ENCODE measurements at regions not wholly inside any gene's neighbourhood (a gene's known extent, or its start where the extent isn't known, plus 50 kb on each side); places are given as distances from the start of the nearest gene placed in this dataset.
"Not testable (repeated sequence)": the region's sequence is repeated elsewhere in the genome, so short reads cannot be mapped to it uniquely, and the experiment has no call there.

- ATAC-seq = no peak
Measured at GRCh38 chrX:150217609-150218008, 145.5 kb upstream of the MAMLD1 start.

- no peak for ATAC-seq
Measured at GRCh38 chrX:150219374-150220185, 143.5 kb upstream of the MAMLD1 start.

DNA sequence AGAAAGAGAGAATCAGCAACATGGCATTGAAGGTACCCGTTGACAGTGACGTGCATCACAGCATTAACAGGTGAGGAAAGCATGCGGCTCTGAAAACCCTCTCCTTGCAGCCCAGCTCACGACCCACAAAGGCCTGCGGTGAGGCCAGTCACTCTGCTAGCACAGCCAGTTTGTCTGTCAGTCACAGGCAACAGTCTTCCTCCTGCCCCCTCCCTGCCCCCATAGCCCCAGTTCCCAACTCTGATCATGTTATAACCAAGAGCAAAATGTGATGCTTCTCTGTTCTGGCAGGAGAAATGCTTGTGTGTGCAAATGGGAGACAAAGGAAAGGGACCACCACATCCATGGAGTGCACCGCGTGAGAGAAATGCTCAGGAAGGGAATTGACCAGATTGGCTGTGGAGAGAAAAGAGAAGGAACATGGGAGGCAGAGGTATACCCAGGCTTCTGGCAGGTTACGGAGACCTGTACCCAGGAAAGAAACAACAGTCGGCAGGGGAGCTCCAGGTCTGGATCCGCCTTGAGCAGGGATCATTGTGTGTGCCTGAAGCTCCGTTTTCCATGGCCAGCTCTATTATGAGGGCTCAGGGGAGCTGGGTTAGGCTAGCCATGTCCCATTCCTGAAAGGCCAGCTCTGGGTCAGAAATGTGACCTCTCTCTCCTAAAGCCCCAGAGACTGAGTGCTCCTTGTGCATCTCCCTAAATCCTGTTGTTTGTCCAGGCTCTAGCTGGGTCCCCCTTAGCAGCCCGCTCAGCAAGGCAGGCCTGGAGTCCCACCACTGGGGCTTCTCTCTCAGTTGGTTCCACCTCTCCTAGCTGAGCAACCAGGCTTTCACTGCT, 139.7 kb upstream of the MAMLD1 start:
- ATAC-seq = no peak

GRCh38 chrX:150224676-150225075, 138.4 kb upstream of the MAMLD1 start:
- ATAC-seq = no peak

DNA sequence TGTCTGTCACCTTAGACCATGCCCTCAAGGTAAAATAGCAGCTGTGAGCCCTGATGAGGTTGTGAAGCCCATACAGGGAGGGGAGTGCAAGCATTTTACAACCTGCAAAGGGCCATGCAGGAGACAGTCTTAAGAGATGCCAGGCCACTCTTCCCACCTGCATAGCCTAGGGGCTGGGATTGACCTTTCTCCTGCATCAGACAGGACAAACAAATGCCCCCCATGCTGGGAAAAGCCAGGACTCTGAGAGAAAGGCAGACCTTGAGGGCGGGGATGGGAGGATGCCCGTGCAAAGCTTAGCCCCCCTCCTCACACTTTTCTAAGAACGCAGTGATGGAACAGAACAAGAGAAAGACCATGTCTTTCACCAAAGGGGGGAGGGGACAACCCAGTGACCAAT, 137.9 kb upstream of the MAMLD1 start:
- ATAC-seq = no peak

GRCh38 chrX:150225756-150226155, 137.4 kb upstream of the MAMLD1 start:
- no peak for ATAC-seq

- ATAC-seq = no peak
Measured at GRCh38 chrX:150226223-150226965, 136.7 kb upstream of the MAMLD1 start.

DNA sequence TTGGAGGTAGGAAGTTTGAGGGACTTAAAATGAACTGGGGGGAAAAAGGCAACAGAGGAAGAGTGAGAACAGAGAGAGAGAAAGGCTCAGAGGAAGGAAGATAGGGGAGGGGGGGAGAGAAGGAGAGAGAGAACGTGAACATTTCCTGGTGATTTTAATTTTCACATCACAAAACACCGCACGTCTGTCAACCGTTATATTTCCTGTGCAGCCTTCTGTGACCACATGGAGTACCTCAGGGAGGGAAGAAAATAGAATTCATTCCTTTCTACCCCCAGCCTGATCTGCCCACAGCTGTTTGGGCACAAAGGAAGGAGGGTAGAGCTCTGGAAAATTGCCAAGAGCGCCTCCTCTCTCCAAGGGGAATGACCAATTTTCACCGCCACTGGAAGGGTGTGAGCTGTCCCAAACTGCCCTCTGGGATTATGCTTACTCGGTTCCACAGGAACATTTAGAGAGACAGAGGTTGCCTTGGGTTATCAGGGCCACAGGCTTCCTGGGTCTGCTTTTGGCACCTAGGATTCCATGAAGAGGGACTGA, 135.7 kb upstream of the MAMLD1 start:
- ATAC-seq = no peak

DNA sequence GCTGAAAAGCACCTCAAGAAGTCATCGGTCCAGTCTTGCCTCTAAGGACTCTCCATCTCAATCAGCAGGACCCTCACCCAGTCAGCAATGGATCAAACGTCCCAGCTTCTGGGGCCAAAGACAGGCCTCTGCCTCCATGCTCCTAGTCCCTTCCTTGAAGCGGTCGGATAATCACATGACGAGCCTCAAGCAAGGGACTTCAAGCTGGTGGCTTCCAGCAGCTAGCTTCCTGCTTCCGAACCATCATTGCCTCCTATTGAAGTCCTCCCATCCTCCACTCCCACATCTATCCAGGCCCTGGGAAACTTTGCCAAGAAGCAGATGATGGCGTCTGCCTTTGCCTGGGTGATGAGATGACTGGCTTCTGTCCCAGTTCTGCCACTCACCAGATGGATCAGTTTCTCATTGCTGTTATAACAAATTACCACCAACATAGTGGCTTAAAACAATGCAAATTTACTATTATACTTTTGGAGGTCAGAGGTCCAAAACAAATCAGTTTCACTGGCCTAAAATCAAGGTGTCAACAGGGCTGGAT, 135.2 kb upstream of the MAMLD1 start:
- no peak for ATAC-seq

- no peak for ATAC-seq
Measured at GRCh38 chrX:150228431-150228830, 134.7 kb upstream of the MAMLD1 start.

GRCh38 chrX:150229030-150229429, 134.1 kb upstream of the MAMLD1 start:
- no peak for ATAC-seq

GRCh38 chrX:150229481-150229880, 133.6 kb upstream of the MAMLD1 start:
- no peak for ATAC-seq

- ATAC-seq = not testable (repeated sequence)
Measured at GRCh38 chrX:150230952-150231351, 132.2 kb upstream of the MAMLD1 start.

DNA sequence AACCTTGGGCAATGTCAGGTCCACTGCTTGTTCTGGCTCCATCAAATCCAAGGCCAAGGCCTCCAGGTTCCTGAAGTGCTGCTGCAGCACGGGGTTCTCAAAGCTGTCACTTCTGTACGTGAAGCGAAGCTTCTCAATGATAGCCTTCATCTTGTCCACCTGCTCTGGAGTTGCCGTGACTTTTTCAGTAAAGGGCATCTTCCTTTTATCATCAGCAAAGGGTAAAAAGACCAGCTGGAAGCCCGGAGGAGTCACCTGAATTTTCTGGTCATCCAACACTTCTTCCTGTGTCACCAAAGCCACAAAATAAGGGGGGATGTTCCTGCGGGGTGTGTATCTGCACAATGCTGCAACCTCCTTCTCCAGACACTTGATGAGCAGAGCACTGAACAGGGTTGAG, 131.7 kb upstream of the MAMLD1 start:
- not testable (repeated sequence) for ATAC-seq

DNA sequence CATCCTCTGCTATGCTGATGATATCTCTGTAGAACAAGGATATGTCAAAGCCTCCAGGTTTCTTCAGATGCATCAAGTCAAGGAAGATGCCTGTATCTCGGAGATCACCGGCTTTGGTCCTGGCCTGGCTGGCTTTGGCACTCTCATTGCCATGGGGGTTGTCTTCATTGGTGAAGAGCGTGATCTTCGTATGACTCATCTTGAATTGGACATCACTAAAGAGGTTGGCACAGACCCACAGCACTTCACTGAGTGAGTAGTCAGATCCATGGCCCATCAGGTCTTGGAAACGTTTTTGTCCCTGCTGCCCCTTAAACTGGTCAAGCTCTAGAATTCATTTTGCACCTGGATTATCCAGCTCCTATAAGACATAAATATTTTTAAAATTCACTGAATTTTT, 130.9 kb upstream of the MAMLD1 start:
- ATAC-seq = not testable (repeated sequence)

DNA sequence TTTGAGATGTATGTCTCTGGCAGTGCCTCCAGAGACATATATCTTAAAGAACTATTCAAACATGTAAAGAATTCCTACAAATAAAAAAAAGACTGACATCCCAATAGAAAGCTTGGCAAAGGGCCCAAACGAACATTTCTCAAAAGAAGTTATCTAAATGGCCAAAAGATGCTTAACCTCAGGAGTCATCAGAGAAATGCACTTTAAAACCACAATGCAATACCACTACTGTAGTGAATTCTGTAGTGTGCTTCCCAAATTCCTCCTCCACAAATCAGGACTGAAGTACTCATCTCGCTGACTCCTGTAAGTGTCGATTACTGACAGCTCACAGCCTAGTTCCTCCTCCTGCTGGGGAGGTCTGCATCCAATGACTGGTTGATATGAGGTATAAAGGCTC, 129.0 kb upstream of the MAMLD1 start:
- no peak for ATAC-seq

- ATAC-seq = no peak
Measured at GRCh38 chrX:150236327-150236726, 126.8 kb upstream of the MAMLD1 start.

- no peak for ATAC-seq
Measured at GRCh38 chrX:150238632-150239382, 124.3 kb upstream of the MAMLD1 start.

DNA sequence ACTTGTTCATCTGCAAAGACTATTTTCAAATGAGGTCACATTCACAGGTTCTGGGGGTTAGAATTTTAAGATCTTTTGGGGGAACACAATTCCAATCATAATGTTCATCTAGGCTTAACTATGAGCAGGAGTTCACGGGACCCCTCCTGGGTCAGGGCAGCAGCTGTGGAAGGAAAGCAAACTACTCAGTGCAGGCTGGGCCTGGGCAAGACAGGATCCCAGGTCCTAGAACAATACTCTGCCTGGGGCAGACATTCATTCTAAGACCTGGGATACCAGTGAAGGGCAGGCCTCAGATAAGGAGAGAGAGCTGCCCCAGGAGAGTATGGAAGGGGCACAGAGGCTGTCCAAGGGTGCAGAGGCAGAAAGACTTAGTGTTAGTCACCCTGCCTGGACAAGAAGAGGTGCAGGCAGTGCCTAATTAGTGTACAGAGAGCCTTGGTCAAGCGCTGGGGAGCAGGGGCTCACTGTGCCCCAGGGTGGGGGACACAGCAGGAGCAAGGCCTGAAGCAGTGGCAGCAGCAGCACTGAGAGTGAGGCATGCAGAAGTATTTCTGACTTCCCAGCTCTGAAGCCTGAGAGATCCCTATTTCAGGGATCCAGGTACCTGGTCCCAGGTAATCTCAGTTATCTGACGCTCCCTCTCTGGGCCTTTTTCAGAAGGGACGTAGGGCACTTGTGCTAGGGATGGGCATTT, 123.0 kb upstream of the MAMLD1 start:
- no peak for ATAC-seq

- ATAC-seq = no peak
Measured at GRCh38 chrX:150240643-150240970, 122.5 kb upstream of the MAMLD1 start.

DNA sequence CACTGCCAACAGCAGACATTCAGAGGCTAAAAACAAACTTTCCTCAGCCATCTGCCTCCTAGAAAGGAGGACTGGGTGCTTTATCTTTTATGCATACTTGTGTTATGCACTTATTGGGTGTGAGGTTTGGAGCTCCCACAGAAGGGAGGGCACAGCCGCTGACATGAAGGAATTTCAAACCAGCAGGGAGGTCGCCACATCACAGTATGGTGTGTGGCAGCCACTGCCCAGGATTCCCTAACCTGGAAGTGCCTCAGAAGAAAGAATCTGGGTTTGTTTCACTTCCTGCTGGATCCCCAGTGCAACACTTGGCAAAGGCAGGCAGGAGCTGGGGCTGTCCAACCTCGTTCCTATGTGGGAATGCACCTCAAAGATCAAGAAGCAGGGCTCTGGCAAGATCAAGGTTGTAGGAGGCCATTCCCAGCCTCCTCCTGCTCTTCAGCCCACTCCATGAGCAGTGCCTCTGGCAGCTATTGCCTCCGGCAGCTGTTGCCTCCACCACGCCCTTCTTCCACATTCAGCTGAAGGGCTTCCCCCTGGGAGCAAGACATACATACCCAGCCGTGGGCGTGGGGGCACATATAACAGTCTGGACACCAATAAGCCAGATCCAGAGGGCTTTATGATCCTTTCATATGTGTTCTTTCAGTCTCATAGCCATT, 109.0 kb upstream of the MAMLD1 start:
- no peak for ATAC-seq

Data from esophagus mucosa (tissue), 1 donor.